ENCODE measurements at regions not wholly inside any gene's neighbourhood (a gene's known extent, or its start where the extent isn't known, plus 50 kb on each side); places are given as distances from the start of the nearest gene placed in this dataset.

GRCh38 chr5:110940136-110940535 is 131.4 kb upstream of the TSLP start:
- no peak for DNase-seq (ENCODE audit: low read depth, low spot score)
- Histone ChIP-seq H3K4me1 (ENCODE audit: insufficient read depth, insufficient read length) (no peaks in the 10 kb centered on the region), H3K9me3 (ENCODE audit: insufficient read depth, low read length) (no peaks in the 10 kb centered on the region), H3K36me3 (ENCODE audit: insufficient read depth, insufficient read length, low read length) (no peaks in the 10 kb centered on the region), H3K9ac (ENCODE audit: insufficient read length, low read depth) (no peak overlapping the region), H3K4me3 (ENCODE audit: insufficient read length, low read depth) (no peak overlapping the region), H3K27me3 (ENCODE audit: insufficient read depth, insufficient read length) (no peaks in the 10 kb centered on the region)
- no peak for TF ChIP-seq YY1 (IDR thresholded peaks at IDR 0.05; ENCODE audit: insufficient read depth, insufficient read length)
- no peak for TF ChIP-seq SUZ12 (IDR thresholded peaks at IDR 0.05; ENCODE audit: extremely low read depth, insufficient read depth, insufficient read length)
- no peak for TF ChIP-seq ZNF274 (IDR thresholded peaks at IDR 0.05; ENCODE audit: low read depth, low read length)

GRCh38 chr5:110945874-110946436 is 125.6 kb upstream of the TSLP start:
- Histone ChIP-seq H3K4me1 (ENCODE audit: insufficient read depth, insufficient read length) (no peaks in the 10 kb centered on the region), H3K36me3 (ENCODE audit: insufficient read depth, insufficient read length, low read length) (no peaks in the 10 kb centered on the region), H3K9ac (ENCODE audit: insufficient read length, low read depth) (no peak overlapping the region), H3K27me3 (ENCODE audit: insufficient read depth, insufficient read length) (no peaks in the 10 kb centered on the region), H3K9me3 (ENCODE audit: insufficient read depth, low read length) (no peaks in the 10 kb centered on the region), H3K4me3 (ENCODE audit: insufficient read length, low read depth) (no peak overlapping the region)
- no peak for DNase-seq (ENCODE audit: low read depth, low spot score)
- TF ChIP-seq SUZ12 (IDR thresholded peaks at IDR 0.05; ENCODE audit: extremely low read depth, insufficient read depth, insufficient read length) (no peak), YY1 (IDR thresholded peaks at IDR 0.05; ENCODE audit: insufficient read depth, insufficient read length) (no peak), ZNF274 (IDR thresholded peaks at IDR 0.05; ENCODE audit: low read depth, low read length) (no peak)

GRCh38 chr5:110951373-110951791 is 120.1 kb upstream of the TSLP start:
- no peaks in the 10 kb centered on the region for H3K36me3 ChIP-seq (ENCODE audit: insufficient read depth, insufficient read length, low read length)
- TF ChIP-seq ZNF274 (IDR thresholded peaks at IDR 0.05; ENCODE audit: low read depth, low read length) (no peak), YY1 (IDR thresholded peaks at IDR 0.05; ENCODE audit: insufficient read depth, insufficient read length) (no peak), SUZ12 (IDR thresholded peaks at IDR 0.05; ENCODE audit: extremely low read depth, insufficient read depth, insufficient read length) (no peak)
- H3K9ac ChIP-seq (ENCODE audit: insufficient read length, low read depth), result no peak overlapping the region
- no peaks in the 10 kb centered on the region for H3K9me3 ChIP-seq (ENCODE audit: insufficient read depth, low read length)
- DNase-seq (ENCODE audit: low read depth, low spot score), result no peak
- no peaks in the 10 kb centered on the region for H3K27me3 ChIP-seq (ENCODE audit: insufficient read depth, insufficient read length)
- H3K4me1 ChIP-seq (ENCODE audit: insufficient read depth, insufficient read length), result no peaks in the 10 kb centered on the region
- H3K4me3 ChIP-seq (ENCODE audit: insufficient read length, low read depth), result no peak overlapping the region

- no peaks in the 10 kb centered on the region for H3K4me1 ChIP-seq (ENCODE audit: insufficient read depth, insufficient read length)
- no peak overlapping the region for H3K9ac ChIP-seq (ENCODE audit: insufficient read length, low read depth)
- H3K4me3 ChIP-seq (ENCODE audit: insufficient read length, low read depth), result no peak overlapping the region
- no peaks in the 10 kb centered on the region for H3K36me3 ChIP-seq (ENCODE audit: insufficient read depth, insufficient read length, low read length)
- no peaks in the 10 kb centered on the region for H3K27me3 ChIP-seq (ENCODE audit: insufficient read depth, insufficient read length)
- TF ChIP-seq SUZ12 (IDR thresholded peaks at IDR 0.05; ENCODE audit: extremely low read depth, insufficient read depth, insufficient read length) (no peak), YY1 (IDR thresholded peaks at IDR 0.05; ENCODE audit: insufficient read depth, insufficient read length) (no peak), ZNF274 (IDR thresholded peaks at IDR 0.05; ENCODE audit: low read depth, low read length) (no peak)
- no peaks in the 10 kb centered on the region for H3K9me3 ChIP-seq (ENCODE audit: insufficient read depth, low read length)
- no peak for DNase-seq (ENCODE audit: low read depth, low spot score)
These were observed 115.1 kb upstream of the TSLP start for GRCh38 chr5:110956280-110956912.

GRCh38 chr5:110956913-110957813 is 114.3 kb upstream of the TSLP start:
- DNase-seq (ENCODE audit: low read depth, low spot score), result no peak
- H3K36me3 ChIP-seq (ENCODE audit: insufficient read depth, insufficient read length, low read length), result no peaks in the 10 kb centered on the region
- no peak overlapping the region for H3K4me3 ChIP-seq (ENCODE audit: insufficient read length, low read depth)
- TF ChIP-seq SUZ12 (IDR thresholded peaks at IDR 0.05; ENCODE audit: extremely low read depth, insufficient read depth, insufficient read length) (no peak), ZNF274 (IDR thresholded peaks at IDR 0.05; ENCODE audit: low read depth, low read length) (no peak), YY1 (IDR thresholded peaks at IDR 0.05; ENCODE audit: insufficient read depth, insufficient read length) (no peak)
- no peaks in the 10 kb centered on the region for H3K9me3 ChIP-seq (ENCODE audit: insufficient read depth, low read length)
- H3K9ac ChIP-seq (ENCODE audit: insufficient read length, low read depth), result no peak overlapping the region
- no peaks in the 10 kb centered on the region for H3K27me3 ChIP-seq (ENCODE audit: insufficient read depth, insufficient read length)
- no peaks in the 10 kb centered on the region for H3K4me1 ChIP-seq (ENCODE audit: insufficient read depth, insufficient read length)

GRCh38 chr5:110957934-110958333 is 113.6 kb upstream of the TSLP start:
- TF ChIP-seq YY1 (IDR thresholded peaks at IDR 0.05; ENCODE audit: insufficient read depth, insufficient read length), result no peak
- TF ChIP-seq SUZ12 (IDR thresholded peaks at IDR 0.05; ENCODE audit: extremely low read depth, insufficient read depth, insufficient read length), result no peak
- TF ChIP-seq ZNF274 (IDR thresholded peaks at IDR 0.05; ENCODE audit: low read depth, low read length), result no peak
- Histone ChIP-seq H3K27me3 (ENCODE audit: insufficient read depth, insufficient read length) (no peaks in the 10 kb centered on the region), H3K9ac (ENCODE audit: insufficient read length, low read depth) (no peak overlapping the region), H3K36me3 (ENCODE audit: insufficient read depth, insufficient read length, low read length) (no peaks in the 10 kb centered on the region), H3K4me3 (ENCODE audit: insufficient read length, low read depth) (no peak overlapping the region), H3K9me3 (ENCODE audit: insufficient read depth, low read length) (no peaks in the 10 kb centered on the region), H3K4me1 (ENCODE audit: insufficient read depth, insufficient read length) (no peaks in the 10 kb centered on the region)
- no peak for DNase-seq (ENCODE audit: low read depth, low spot score)

GRCh38 chr5:110963495-110963894 is 108.0 kb upstream of the TSLP start:
- TF ChIP-seq YY1 (IDR thresholded peaks at IDR 0.05; ENCODE audit: insufficient read depth, insufficient read length) (no peak), ZNF274 (IDR thresholded peaks at IDR 0.05; ENCODE audit: low read depth, low read length) (no peak), SUZ12 (IDR thresholded peaks at IDR 0.05; ENCODE audit: extremely low read depth, insufficient read depth, insufficient read length) (no peak)
- Histone ChIP-seq H3K9ac (ENCODE audit: insufficient read length, low read depth) (no peak overlapping the region), H3K9me3 (ENCODE audit: insufficient read depth, low read length) (no peaks in the 10 kb centered on the region), H3K27me3 (ENCODE audit: insufficient read depth, insufficient read length) (no peaks in the 10 kb centered on the region), H3K4me3 (ENCODE audit: insufficient read length, low read depth) (no peak overlapping the region), H3K36me3 (ENCODE audit: insufficient read depth, insufficient read length, low read length) (no peaks in the 10 kb centered on the region), H3K4me1 (ENCODE audit: insufficient read depth, insufficient read length) (no peaks in the 10 kb centered on the region)
- no peak for DNase-seq (ENCODE audit: low read depth, low spot score)
